IMR-90 (cell line): ENCODE measurements at regions not wholly inside any gene's neighbourhood (a gene's known extent, or its start where the extent isn't known, plus 50 kb on each side); places are given as distances from the start of the nearest gene placed in this dataset.

Experiments
- ATAC-seq: fragments of 200-7000 bp; cut with Tn5 transposase; 2 replicates; pipeline ENCODE4 v1.9.1; 2020; ENCODE audit warnings: low read depth, mild to moderate bottlenecking, moderate library complexity
- BruUV-seq: library from RNA; stranded (reverse); fragments of 400-500 nt; replicated peaks from 2 replicates; lab custom pipeline; 2021; lab: Mats Ljungman, UMichigan
- CTCF ChIA-PET: fragments of 300-600 bp; formaldehyde crosslinking; extraction: SDS; loops from one replicate; lab custom pipeline; 2021; ENCODE audit warnings: antibody characterized with exemption; lab: Yijun Ruan, JAX
- POLR2A ChIA-PET: fragments of 300-600 bp; sonication (Branson Sonifier 250); formaldehyde crosslinking; loops from one replicate; lab custom pipeline; 2022; ENCODE audit warnings: antibody characterized with exemption; ENCODE audit not compliant: unreplicated experiment; lab: Charles Lee
- DNase-seq: peaks from one replicate; pipeline ENCODE4 v3.0.0; 2013
- H2AFZ ChIP-seq: replicated peaks from 2 replicates; pipeline ENCODE3; 2013; ENCODE audit warnings: low read length, mild to moderate bottlenecking; ENCODE audit not compliant: poor library complexity
- H2AK5ac ChIP-seq: 2 replicates; pipeline ENCODE4 v1.6.1; 2013; ENCODE audit warnings: low read depth, low read length, inconsistent platforms
- H2AK9ac ChIP-seq: replicated peaks from 2 replicates; pipeline ENCODE3; 2013; ENCODE audit warnings: mild to moderate bottlenecking, low read depth, low read length, moderate library complexity; ENCODE audit not compliant: poor library complexity
- H2BK120ac ChIP-seq: 2 replicates; pipeline ENCODE4 v1.6.1; 2013; ENCODE audit warnings: low read depth, low read length, inconsistent platforms
- H2BK15ac ChIP-seq: 3 replicates; pipeline ENCODE4 v1.6.1; 2013; ENCODE audit warnings: low read depth, low read length, inconsistent platforms
- H2BK20ac ChIP-seq: 2 replicates; pipeline ENCODE4 v1.6.1; 2013; ENCODE audit warnings: low read depth, mild to moderate bottlenecking, inconsistent platforms, low read length, moderate library complexity
- H2BK5ac ChIP-seq: 2 replicates; pipeline ENCODE4 v1.6.1; 2013; ENCODE audit warnings: mild to moderate bottlenecking, low read depth, low read length, inconsistent platforms; ENCODE audit not compliant: poor library complexity, severe bottlenecking
- H3K14ac ChIP-seq: replicated peaks from 2 replicates; pipeline ENCODE4 v1.6.1; 2013; ENCODE audit warnings: low read depth, low read length, inconsistent platforms
- H3K18ac ChIP-seq: 2 replicates; pipeline ENCODE4 v1.6.1; 2013; ENCODE audit warnings: low read depth, low read length, control low read depth
- H3K23ac ChIP-seq: 2 replicates; pipeline ENCODE4 v1.6.1; 2013; ENCODE audit warnings: low read depth, low read length, inconsistent platforms
- H3K27ac ChIP-seq: 2 replicates; pipeline ENCODE4 v1.5.1; 2013; ENCODE audit warnings: mild to moderate bottlenecking, control low read depth, low read length; ENCODE audit not compliant: insufficient read depth
- H3K27me3 ChIP-seq: 2 replicates; pipeline ENCODE4 v1.6.1; 2013; ENCODE audit warnings: low read length; ENCODE audit not compliant: control insufficient read depth, insufficient read depth
- H3K36me3 ChIP-seq: 2 replicates; pipeline ENCODE4 v1.6.1; 2013; ENCODE audit warnings: low read length, mixed read lengths; ENCODE audit not compliant: control insufficient read depth, insufficient read depth
- H3K4ac ChIP-seq: 2 replicates; pipeline ENCODE4 v1.6.1; 2013; ENCODE audit warnings: low read depth, low read length, inconsistent platforms
- H3K4me1 ChIP-seq: 2 replicates; pipeline ENCODE4 v1.6.1; 2013; ENCODE audit warnings: low read length, mixed read lengths; ENCODE audit not compliant: control insufficient read depth, insufficient read depth
- H3K4me2 ChIP-seq: 2 replicates; pipeline ENCODE4 v1.6.1; 2013; ENCODE audit warnings: low read depth, mild to moderate bottlenecking, control low read depth, low read length, moderate library complexity
- H3K4me3 ChIP-seq: 2 replicates; pipeline ENCODE4 v1.5.1; 2013; ENCODE audit warnings: low read depth, mild to moderate bottlenecking, control low read depth, low read length, moderate library complexity; ENCODE audit not compliant: insufficient read depth
- H3K56ac ChIP-seq: 2 replicates; pipeline ENCODE4 v1.6.1; 2013; ENCODE audit warnings: low read length, inconsistent platforms; ENCODE audit not compliant: insufficient read depth; ENCODE audit errors: extremely low read depth
- H3K79me1 ChIP-seq, 2 experiments: 2 replicates each; pipeline ENCODE4 v1.6.1; 2013; ENCODE audit warnings: low read length in 2 of 2, inconsistent platforms in 1 of 2, low read depth in 1 of 2
- H3K9ac ChIP-seq: 2 replicates; pipeline ENCODE4 v1.6.1; 2013; ENCODE audit warnings: low read depth, low read length, control low read depth
- H3K9me1 ChIP-seq: 2 replicates; pipeline ENCODE4 v1.6.1; 2013; ENCODE audit warnings: low read length, inconsistent platforms; ENCODE audit not compliant: insufficient read depth
- H3K9me3 ChIP-seq: 2 replicates; pipeline ENCODE4 v1.6.1; 2013; ENCODE audit warnings: low read length; ENCODE audit not compliant: control insufficient read depth, insufficient read depth
- H4K20me1 ChIP-seq: 2 replicates; pipeline ENCODE4 v1.6.1; 2013; ENCODE audit warnings: low read length, inconsistent platforms; ENCODE audit not compliant: insufficient read depth
- H4K5ac ChIP-seq: 2 replicates; pipeline ENCODE4 v1.6.1; 2013; ENCODE audit warnings: mild to moderate bottlenecking, low read depth, low read length, control low read depth
- H4K8ac ChIP-seq, 2 experiments: 2 replicates each; pipeline ENCODE4 v1.6.1; 2013; ENCODE audit warnings: low read depth in 2 of 2, low read length in 2 of 2, control low read depth in 1 of 2, inconsistent platforms in 1 of 2
- H4K91ac ChIP-seq: 2 replicates; pipeline ENCODE4 v1.6.1; 2013; ENCODE audit warnings: low read depth, low read length, inconsistent platforms; ENCODE audit not compliant: insufficient read depth
- BHLHE40 ChIP-seq: fragments of 150-350 bp; IDR thresholded peaks from 2 replicates; pipeline ENCODE4 v1.6.1; 2016; ENCODE audit warnings: mild to moderate bottlenecking, low read depth, low read length
- CEBPB ChIP-seq: IDR thresholded peaks from 2 replicates; pipeline ENCODE4 v1.6.1; 2012; ENCODE audit warnings: low read depth, low read length, improper control_type of control experiment
- CHD1 ChIP-seq: IDR thresholded peaks from 2 replicates; pipeline ENCODE4 v1.6.1; 2012; ENCODE audit warnings: low read depth, low read length, improper control_type of control experiment
- FOS ChIP-seq: fragments of 150-350 bp; IDR thresholded peaks from 2 replicates; pipeline ENCODE4 v1.6.1; 2016; ENCODE audit warnings: low read depth, low read length
- MAFK ChIP-seq: IDR thresholded peaks from 2 replicates; pipeline ENCODE4 v1.6.1; 2012; ENCODE audit warnings: low read depth, low read length, improper control_type of control experiment
- MAZ ChIP-seq: IDR thresholded peaks from 2 replicates; pipeline ENCODE4 v1.6.1; 2012; ENCODE audit warnings: low read depth, mild to moderate bottlenecking, low read length, improper control_type of control experiment, moderate library complexity, borderline replicate concordance
- MXI1 ChIP-seq: IDR thresholded peaks from 2 replicates; pipeline ENCODE4 v1.6.1; 2012; ENCODE audit warnings: low read depth, mild to moderate bottlenecking, low read length, moderate library complexity, borderline replicate concordance
- NFE2L2 ChIP-seq: fragments of 150-350 bp; IDR thresholded peaks from 2 replicates; pipeline ENCODE4 v1.6.1; 2016; ENCODE audit warnings: low read depth, mild to moderate bottlenecking, low read length
- POLR2A ChIP-seq: IDR thresholded peaks from 2 replicates; pipeline ENCODE4 v1.6.1; 2012; ENCODE audit warnings: mild to moderate bottlenecking, low read depth, low read length
- RAD21 ChIP-seq: IDR thresholded peaks from 2 replicates; pipeline ENCODE4 v1.6.1; 2012; ENCODE audit warnings: low read length, improper control_type of control experiment
- RCOR1 ChIP-seq: IDR thresholded peaks from 2 replicates; pipeline ENCODE4 v1.6.1; 2012; ENCODE audit warnings: mild to moderate bottlenecking, low read length, improper control_type of control experiment; ENCODE audit not compliant: insufficient replicate concordance
- RFX5 ChIP-seq: IDR thresholded peaks from 2 replicates; pipeline ENCODE4 v1.8.0; 2012; ENCODE audit warnings: low read depth, mild to moderate bottlenecking, low read length, moderate library complexity
- SMC3 ChIP-seq: fragments of 150-350 bp; IDR thresholded peaks from 2 replicates; pipeline ENCODE4 v1.6.1; 2016; ENCODE audit warnings: low read depth, mild to moderate bottlenecking, antibody characterized with exemption, low read length, moderate library complexity
- WGBS, 2 experiments: methylation state at CpG; one replicate each; pipeline versions ENCODE4 v1.1.5 to v1.1.7; 2013; ENCODE audit warnings: missing lambda C conversion rate in 2 of 2; ENCODE audit not compliant: insufficient read length in 1 of 2; ENCODE audit errors: extremely low coverage in 2 of 2; 5-methylcytosine and 5-hydroxymethylcytosine counted together
- dilution Hi-C: fragments of 300-500 bp; cut with HindIII; formaldehyde crosslinking; loops from one replicate; pipeline ENCODE4 v1.14.3; 2018; ENCODE audit warnings: low sequenced_read_pairs; ENCODE audit not compliant: unreplicated experiment
- in situ Hi-C: fragments of 300-500 bp; cut with MboI; formaldehyde crosslinking; loops from 3 replicates; pipeline ENCODE4 v1.14.3; 2019; ENCODE audit warnings: low sequenced_read_pairs, inconsistent platforms, mixed read lengths
- intact Hi-C: fragments of 100-400 bp; cut with micrococcal nuclease; formaldehyde crosslinking; loops from 2 replicates; pipeline ENCODE4 v1.10.0; 2022
- TF ChIP-seq, protein P1 (sequence below): fragments of 150-350 bp; IDR thresholded peaks from 2 replicates; pipeline ENCODE4 v1.6.1; 2016; ENCODE audit warnings: low read depth, mild to moderate bottlenecking, low read length, moderate library complexity, borderline replicate concordance
- TF ChIP-seq, protein P2 (sequence below): fragments of 150-350 bp; IDR thresholded peaks from 2 replicates; pipeline ENCODE4 v1.6.1; 2017; ENCODE audit warnings: mild to moderate bottlenecking, antibody characterized with exemption, low read length, low read depth
- TF ChIP-seq, protein P3 (sequence below): conservative IDR thresholded peaks from 2 replicates; pipeline ENCODE4 v1.5.1; 2012; ENCODE audit warnings: mild to moderate bottlenecking, low read depth, low read length, improper control_type of control experiment

DNA sequence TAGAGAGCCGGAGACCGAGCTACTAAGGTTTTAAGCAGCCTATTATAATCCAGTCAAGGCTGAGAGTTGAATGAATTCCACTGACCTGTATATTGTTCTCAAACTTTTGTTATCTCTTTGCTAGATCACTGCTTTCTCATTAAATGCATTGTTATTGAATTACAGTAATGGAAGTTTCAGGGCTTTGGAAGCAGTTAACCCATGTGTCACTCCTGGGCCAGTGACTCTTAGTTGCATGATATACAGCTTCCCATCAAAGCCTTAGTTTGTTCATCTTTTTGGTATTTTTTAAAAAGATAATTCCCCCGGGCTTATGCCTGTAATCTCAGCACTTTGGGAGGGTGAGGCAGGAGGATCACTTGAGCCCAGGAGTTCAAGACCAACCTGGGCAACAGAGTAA, 55.4 kb upstream of the KIAA1217 start:
- H2BK20ac ChIP-seq: no peak overlapping the region
- no peak overlapping the region for H3K4ac ChIP-seq
- H3K23ac ChIP-seq: no peak overlapping the region
- no peaks in the 10 kb centered on the region for H3K9me1 ChIP-seq
- H4K8ac ChIP-seq: no peak overlapping the region
- CTCF ChIA-PET: no interaction called here
- H3K56ac ChIP-seq: no peak overlapping the region
- dilution Hi-C loops: no loop called here
- no peak overlapping the region for H2BK5ac ChIP-seq
- H2AK9ac ChIP-seq: no peak overlapping the region
- H3K4me3 ChIP-seq: no peak overlapping the region
- H3K27ac ChIP-seq: no peak overlapping the region
- BruUV-seq: no TSS peak
- no peaks in the 10 kb centered on the region for H3K27me3 ChIP-seq
- intact Hi-C loops: no loop called here
- no peak overlapping the region for H3K18ac ChIP-seq
- H3K9me3 ChIP-seq: no peaks in the 10 kb centered on the region; the same call in 1 of the 2 replicates
- H3K79me1 ChIP-seq: no peaks in the 10 kb centered on the region
- POLR2A ChIA-PET: no interaction called here
- no peak overlapping the region for H2AFZ ChIP-seq
- WGBS, 2 experiments: no CpG with 5 or more reads among the region's 3 CpGs
- H2BK15ac ChIP-seq: no peak overlapping the region
- DNase-seq (no peak), ATAC-seq (no peak)
- no peak for TF ChIP-seq CHD1
- TF ChIP-seq SMC3: no peak
- no peak for TF ChIP-seq MAFK
- TF ChIP-seq RCOR1: no peak
- no peak for TF ChIP-seq MAZ
- no peak for TF ChIP-seq FOS
- TF ChIP-seq, protein P1, sequence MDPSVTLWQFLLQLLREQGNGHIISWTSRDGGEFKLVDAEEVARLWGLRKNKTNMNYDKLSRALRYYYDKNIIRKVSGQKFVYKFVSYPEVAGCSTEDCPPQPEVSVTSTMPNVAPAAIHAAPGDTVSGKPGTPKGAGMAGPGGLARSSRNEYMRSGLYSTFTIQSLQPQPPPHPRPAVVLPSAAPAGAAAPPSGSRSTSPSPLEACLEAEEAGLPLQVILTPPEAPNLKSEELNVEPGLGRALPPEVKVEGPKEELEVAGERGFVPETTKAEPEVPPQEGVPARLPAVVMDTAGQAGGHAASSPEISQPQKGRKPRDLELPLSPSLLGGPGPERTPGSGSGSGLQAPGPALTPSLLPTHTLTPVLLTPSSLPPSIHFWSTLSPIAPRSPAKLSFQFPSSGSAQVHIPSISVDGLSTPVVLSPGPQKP: no peak
- TF ChIP-seq, protein P2, sequence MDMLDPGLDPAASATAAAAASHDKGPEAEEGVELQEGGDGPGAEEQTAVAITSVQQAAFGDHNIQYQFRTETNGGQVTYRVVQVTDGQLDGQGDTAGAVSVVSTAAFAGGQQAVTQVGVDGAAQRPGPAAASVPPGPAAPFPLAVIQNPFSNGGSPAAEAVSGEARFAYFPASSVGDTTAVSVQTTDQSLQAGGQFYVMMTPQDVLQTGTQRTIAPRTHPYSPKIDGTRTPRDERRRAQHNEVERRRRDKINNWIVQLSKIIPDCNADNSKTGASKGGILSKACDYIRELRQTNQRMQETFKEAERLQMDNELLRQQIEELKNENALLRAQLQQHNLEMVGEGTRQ: no peak
- no peak for TF ChIP-seq POLR2A
- TF ChIP-seq RAD21: no peak
- TF ChIP-seq, protein P3, sequence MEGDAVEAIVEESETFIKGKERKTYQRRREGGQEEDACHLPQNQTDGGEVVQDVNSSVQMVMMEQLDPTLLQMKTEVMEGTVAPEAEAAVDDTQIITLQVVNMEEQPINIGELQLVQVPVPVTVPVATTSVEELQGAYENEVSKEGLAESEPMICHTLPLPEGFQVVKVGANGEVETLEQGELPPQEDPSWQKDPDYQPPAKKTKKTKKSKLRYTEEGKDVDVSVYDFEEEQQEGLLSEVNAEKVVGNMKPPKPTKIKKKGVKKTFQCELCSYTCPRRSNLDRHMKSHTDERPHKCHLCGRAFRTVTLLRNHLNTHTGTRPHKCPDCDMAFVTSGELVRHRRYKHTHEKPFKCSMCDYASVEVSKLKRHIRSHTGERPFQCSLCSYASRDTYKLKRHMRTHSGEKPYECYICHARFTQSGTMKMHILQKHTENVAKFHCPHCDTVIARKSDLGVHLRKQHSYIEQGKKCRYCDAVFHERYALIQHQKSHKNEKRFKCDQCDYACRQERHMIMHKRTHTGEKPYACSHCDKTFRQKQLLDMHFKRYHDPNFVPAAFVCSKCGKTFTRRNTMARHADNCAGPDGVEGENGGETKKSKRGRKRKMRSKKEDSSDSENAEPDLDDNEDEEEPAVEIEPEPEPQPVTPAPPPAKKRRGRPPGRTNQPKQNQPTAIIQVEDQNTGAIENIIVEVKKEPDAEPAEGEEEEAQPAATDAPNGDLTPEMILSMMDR: no peak
- no peak for TF ChIP-seq MXI1
- TF ChIP-seq BHLHE40: no peak
- no peak for TF ChIP-seq CEBPB
- TF ChIP-seq RFX5: no peak
- TF ChIP-seq NFE2L2: no peak
- H4K20me1 ChIP-seq: no peaks in the 10 kb centered on the region
- no peak overlapping the region for H4K5ac ChIP-seq
- H3K36me3 ChIP-seq: no peaks in the 10 kb centered on the region
- in situ Hi-C loops: no loop called here
- H3K4me2 ChIP-seq: no peak overlapping the region
- no peaks in the 10 kb centered on the region for H3K4me1 ChIP-seq
- no peak overlapping the region for H3K14ac ChIP-seq
- no peak overlapping the region for H2AK5ac ChIP-seq
- H3K9ac ChIP-seq: no peak overlapping the region
- H2BK120ac ChIP-seq: no peak overlapping the region
- no peak overlapping the region for H4K91ac ChIP-seq
